ENCODE measurements at regions not wholly inside any gene's neighbourhood (a gene's known extent, or its start where the extent isn't known, plus 50 kb on each side); places are given as distances from the start of the nearest gene placed in this dataset.

DNA sequence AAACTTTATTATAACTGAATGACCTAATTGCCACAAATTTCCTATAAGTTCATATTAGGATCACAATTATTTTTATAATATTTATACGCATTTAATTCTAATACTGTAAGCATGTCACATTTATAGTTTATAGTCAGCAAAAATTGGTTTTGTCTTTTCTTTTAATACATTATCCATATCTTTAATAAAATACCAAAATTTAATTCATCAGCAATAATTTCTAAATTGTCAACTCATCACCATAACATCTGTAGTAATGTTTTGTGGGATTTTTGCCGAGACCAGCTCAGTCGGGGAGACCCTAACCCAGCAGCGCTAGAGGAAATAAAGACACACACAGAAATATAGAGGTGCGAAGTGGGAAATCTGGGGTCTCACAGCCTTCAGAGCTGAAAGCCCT is 254.2 kb downstream of the KIF21A start:
- H3K27me3 ChIP-seq (replicated peaks; ENCODE audit: insufficient read depth) = no peaks in the 10 kb centered on the region

GRCh38 chr12:39186744-39187143 is 256.2 kb downstream of the KIF21A start:
- in situ Hi-C loops (cut with MboI) = no loop called here
- H3K27ac ChIP-seq = no peak overlapping the region
- no peaks in the 10 kb centered on the region for H3K36me3 ChIP-seq (ENCODE audit: low read depth)
- H3K4me3 ChIP-seq = no peak overlapping the region
- no peaks in the 10 kb centered on the region for H3K9me2 ChIP-seq (ENCODE audit: insufficient read depth)
- H3K9ac ChIP-seq = no peak overlapping the region
- no peaks in the 10 kb centered on the region for H3F3A ChIP-seq (ENCODE audit: insufficient read depth)
- WGBS, 2 experiments (ENCODE audit: low coverage in 1 of 2, low lambda C conversion rate in 2 of 2, missing lambda C conversion rate in 2 of 2) = 57 to 60% methylated on average over 11 of the region's 11 CpGs
- H3K4me1 ChIP-seq (ENCODE audit: insufficient read depth) = no peaks in the 10 kb centered on the region
- TF ChIP-seq EZH2 (IDR thresholded peaks at IDR 0.05; ENCODE audit: insufficient read depth, poor library complexity, severe bottlenecking) = no peak
- no peak for TF ChIP-seq EZH2phosphoT487 (IDR thresholded peaks at IDR 0.05; ENCODE audit: insufficient read depth, low read depth)
- no peaks in the 10 kb centered on the region for H3K27me3 ChIP-seq (replicated peaks; ENCODE audit: insufficient read depth)
- no peak overlapping the region for H2AFZ ChIP-seq
- no peak for DNase-seq
- H3K9me3 ChIP-seq (ENCODE audit: low read depth) = no peaks in the 10 kb centered on the region
- no peaks in the 10 kb centered on the region for H3K79me2 ChIP-seq (ENCODE audit: insufficient read depth)
- H3K4me2 ChIP-seq (ENCODE audit: unreplicated experiment) = no peak overlapping the region
- H4K20me1 ChIP-seq (ENCODE audit: insufficient read depth) = no peaks in the 10 kb centered on the region

More for the DNA sequence above, 254.2 kb downstream of the KIF21A start:
- no peaks in the 10 kb centered on the region for H3K36me3 ChIP-seq (ENCODE audit: low read depth)
- DNase-seq = no peak
- in situ Hi-C loops (cut with MboI) = no loop called here
- WGBS, 2 experiments (ENCODE audit: low coverage in 1 of 2, low lambda C conversion rate in 2 of 2, missing lambda C conversion rate in 2 of 2) = 51 to 62% methylated on average over 5 of the region's 5 CpGs
- no peak overlapping the region for H3K4me2 ChIP-seq (ENCODE audit: unreplicated experiment)
- TF ChIP-seq EZH2 (IDR thresholded peaks at IDR 0.05; ENCODE audit: insufficient read depth, poor library complexity, severe bottlenecking) (no peak), EZH2phosphoT487 (IDR thresholded peaks at IDR 0.05; ENCODE audit: insufficient read depth, low read depth) (no peak)
- H2AFZ ChIP-seq = no peak overlapping the region
- H3K27ac ChIP-seq = no peak overlapping the region
- H3K9me3 ChIP-seq (ENCODE audit: low read depth) = no peaks in the 10 kb centered on the region
- H3F3A ChIP-seq (ENCODE audit: insufficient read depth) = no peaks in the 10 kb centered on the region
- H4K20me1 ChIP-seq (ENCODE audit: insufficient read depth) = no peaks in the 10 kb centered on the region
- H3K79me2 ChIP-seq (ENCODE audit: insufficient read depth) = no peaks in the 10 kb centered on the region
- H3K4me3 ChIP-seq = no peak overlapping the region
- H3K4me1 ChIP-seq (ENCODE audit: insufficient read depth) = no peaks in the 10 kb centered on the region
- no peaks in the 10 kb centered on the region for H3K9me2 ChIP-seq (ENCODE audit: insufficient read depth)
- H3K9ac ChIP-seq = no peak overlapping the region

- Histone ChIP-seq H3K4me2 (ENCODE audit: unreplicated experiment) (no peak overlapping the region), H3K4me1 (ENCODE audit: insufficient read depth) (no peaks in the 10 kb centered on the region), H3F3A (ENCODE audit: insufficient read depth) (no peaks in the 10 kb centered on the region), H3K9me3 (ENCODE audit: low read depth) (no peaks in the 10 kb centered on the region), H3K36me3 (ENCODE audit: low read depth) (no peaks in the 10 kb centered on the region), H3K27me3 (replicated peaks; ENCODE audit: insufficient read depth) (no peaks in the 10 kb centered on the region), H4K20me1 (ENCODE audit: insufficient read depth) (no peaks in the 10 kb centered on the region), H3K79me2 (ENCODE audit: insufficient read depth) (no peaks in the 10 kb centered on the region), H2AFZ (no peak overlapping the region), H3K27ac (no peak overlapping the region), H3K4me3 (no peak overlapping the region), H3K9me2 (ENCODE audit: insufficient read depth) (no peaks in the 10 kb centered on the region), H3K9ac (no peak overlapping the region)
- TF ChIP-seq EZH2phosphoT487 (IDR thresholded peaks at IDR 0.05; ENCODE audit: insufficient read depth, low read depth) (no peak), EZH2 (IDR thresholded peaks at IDR 0.05; ENCODE audit: insufficient read depth, poor library complexity, severe bottlenecking) (no peak)
- DNase-seq = no peak
- 13 to 25% methylated on average over 1 of the region's 1 CpG for WGBS, 2 experiments (ENCODE audit: low coverage in 1 of 2, low lambda C conversion rate in 2 of 2, missing lambda C conversion rate in 2 of 2)
- in situ Hi-C loops (cut with MboI) = no loop called here
Measured at GRCh38 chr12:39178837-39179236, 264.1 kb downstream of the KIF21A start.

GRCh38 chr12:39176356-39176755 is 266.6 kb downstream of the KIF21A start:
- Histone ChIP-seq H3K27me3 (replicated peaks; ENCODE audit: insufficient read depth) (no peaks in the 10 kb centered on the region), H3K36me3 (ENCODE audit: low read depth) (no peaks in the 10 kb centered on the region), H3K4me3 (no peak overlapping the region), H3K27ac (no peak overlapping the region), H3K4me1 (ENCODE audit: insufficient read depth) (no peaks in the 10 kb centered on the region), H3K9me3 (ENCODE audit: low read depth) (no peaks in the 10 kb centered on the region), H3K79me2 (ENCODE audit: insufficient read depth) (no peaks in the 10 kb centered on the region), H3K9ac (no peak overlapping the region), H3K4me2 (ENCODE audit: unreplicated experiment) (no peak overlapping the region), H3F3A (ENCODE audit: insufficient read depth) (no peaks in the 10 kb centered on the region), H2AFZ (no peak overlapping the region), H3K9me2 (ENCODE audit: insufficient read depth) (no peaks in the 10 kb centered on the region), H4K20me1 (ENCODE audit: insufficient read depth) (no peaks in the 10 kb centered on the region)
- TF ChIP-seq EZH2 (IDR thresholded peaks at IDR 0.05; ENCODE audit: insufficient read depth, poor library complexity, severe bottlenecking) = no peak
- no peak for TF ChIP-seq EZH2phosphoT487 (IDR thresholded peaks at IDR 0.05; ENCODE audit: insufficient read depth, low read depth)
- DNase-seq = no peak
- in situ Hi-C loops (cut with MboI) = no loop called here

DNA sequence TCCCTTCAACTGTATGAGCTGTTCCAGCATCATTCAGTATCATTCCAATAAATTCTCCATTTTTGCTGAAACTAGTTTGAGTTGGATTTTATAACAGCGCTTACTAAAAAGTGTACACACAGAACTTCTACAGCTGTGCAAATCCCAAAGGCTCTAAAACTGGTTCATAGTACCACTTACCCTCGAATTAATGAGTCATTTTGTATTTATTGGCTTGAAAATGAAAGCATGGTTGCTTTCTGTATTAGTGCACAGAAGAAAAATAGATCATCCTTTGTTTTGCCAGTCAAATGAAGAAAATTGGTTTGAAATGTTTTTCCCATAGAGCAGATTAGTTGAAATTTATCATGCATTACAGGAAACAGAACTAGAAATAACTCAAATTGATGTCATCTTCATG is 268.3 kb upstream of the CPNE8 start:
- DNase-seq = no peak

More for the DNA sequence above, 268.3 kb upstream of the CPNE8 start:
- in situ Hi-C loops (cut with MboI) = no loop called here
- no peaks in the 10 kb centered on the region for H3K79me2 ChIP-seq (ENCODE audit: insufficient read depth)
- H3F3A ChIP-seq (ENCODE audit: insufficient read depth) = no peaks in the 10 kb centered on the region
- no peak overlapping the region for H3K9ac ChIP-seq
- no peaks in the 10 kb centered on the region for H3K9me2 ChIP-seq (ENCODE audit: insufficient read depth)
- TF ChIP-seq EZH2phosphoT487 (IDR thresholded peaks at IDR 0.05; ENCODE audit: insufficient read depth, low read depth) (no peak), EZH2 (IDR thresholded peaks at IDR 0.05; ENCODE audit: insufficient read depth, poor library complexity, severe bottlenecking) (no peak)
- no peaks in the 10 kb centered on the region for H3K4me1 ChIP-seq (ENCODE audit: insufficient read depth)
- no peak overlapping the region for H3K27ac ChIP-seq
- H4K20me1 ChIP-seq (ENCODE audit: insufficient read depth) = no peaks in the 10 kb centered on the region
- H3K4me3 ChIP-seq = no peak overlapping the region
- H3K4me2 ChIP-seq (ENCODE audit: unreplicated experiment) = no peak overlapping the region
- H3K36me3 ChIP-seq (ENCODE audit: low read depth) = no peaks in the 10 kb centered on the region
- 23 to 27% methylated on average over 2 of the region's 2 CpGs for WGBS, 2 experiments (ENCODE audit: low coverage in 1 of 2, low lambda C conversion rate in 2 of 2, missing lambda C conversion rate in 2 of 2)
- H2AFZ ChIP-seq = no peak overlapping the region
- H3K9me3 ChIP-seq (ENCODE audit: low read depth) = no peaks in the 10 kb centered on the region
- no peaks in the 10 kb centered on the region for H3K27me3 ChIP-seq (replicated peaks; ENCODE audit: insufficient read depth)
